ENCODE measurements at regions not wholly inside any gene's neighbourhood (a gene's known extent, or its start where the extent isn't known, plus 50 kb on each side); places are given as distances from the start of the nearest gene placed in this dataset.
"Not testable (repeated sequence)": the region's sequence is repeated elsewhere in the genome, so short reads cannot be mapped to it uniquely, and the experiment has no call there.

DNA sequence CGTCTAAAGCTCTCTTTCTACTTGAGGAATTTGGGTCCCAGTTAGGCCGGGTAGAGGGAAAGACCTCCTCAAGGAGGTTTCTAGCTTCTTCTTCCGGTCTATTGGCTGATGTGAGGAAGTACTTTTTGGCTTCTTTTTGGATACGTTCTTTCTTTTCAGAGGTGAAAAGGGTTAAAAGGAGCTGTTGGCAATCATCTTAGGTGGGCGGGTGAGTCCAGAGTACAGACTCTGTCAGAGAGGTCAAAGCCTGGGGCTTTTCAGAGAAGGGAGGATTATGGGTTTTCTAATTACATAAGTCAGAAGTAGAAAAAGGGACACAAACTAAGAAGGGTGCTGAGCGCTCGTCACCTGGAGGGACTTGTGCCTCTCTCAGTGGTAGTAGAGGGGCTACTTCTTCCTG is 117.7 kb downstream of the UNC93B1 start:
- not testable (repeated sequence) for TF ChIP-seq CTCF, POLR2A (IDR thresholded peaks at IDR 0.05)

Measured in right lobe of liver (tissue), 4 donors.